ENCODE measurements at regions not wholly inside any gene's neighbourhood (a gene's known extent, or its start where the extent isn't known, plus 50 kb on each side); places are given as distances from the start of the nearest gene placed in this dataset.

GRCh38 chr16:62965831-62966230 lies 929.6 kb upstream of the CDH8 start:
- ATAC-seq = no peak

GRCh38 chr16:62963846-62964245 lies 927.6 kb upstream of the CDH8 start:
- H3K27ac Mint-ChIP-seq = no peak overlapping the region
- no peaks in the 10 kb centered on the region for H3K27me3 Mint-ChIP-seq
- no peak for DNase-seq
- H3K4me1 Mint-ChIP-seq = no peaks in the 10 kb centered on the region
- no peak overlapping the region for H3K4me3 Mint-ChIP-seq
- peaks cover 16 to 20% of the 10 kb centered on the region in 2 donors for H3K9me3 Mint-ChIP-seq
- ATAC-seq = no peak

More at GRCh38 chr16:62965831-62966230, 929.6 kb upstream of the CDH8 start:
- Mint-ChIP-seq H3K9me3 (peaks cover 9 to 12% of the 10 kb centered on the region in 2 donors), H3K27me3 (no peaks in the 10 kb centered on the region), H3K27ac (no peak overlapping the region), H3K4me1 (no peaks in the 10 kb centered on the region), H3K4me3 (no peak overlapping the region)
- no peak for DNase-seq

GRCh38 chr16:62955033-62955349 lies 918.8 kb upstream of the CDH8 start:
- ATAC-seq = no peak
- Mint-ChIP-seq H3K4me3 (no peak overlapping the region), H3K27me3 (no peaks in the 10 kb centered on the region), H3K4me1 (no peaks in the 10 kb centered on the region), H3K9me3 (peaks cover 12 to 13% of the 10 kb centered on the region in 2 donors), H3K27ac (no peak overlapping the region)
- DNase-seq = no peak

- no peak overlapping the region for H3K4me3 Mint-ChIP-seq
- ATAC-seq (no peak), DNase-seq (no peak)
- H3K4me1 Mint-ChIP-seq = no peaks in the 10 kb centered on the region
- peaks cover 7% of the 10 kb centered on the region in 2 donors for H3K9me3 Mint-ChIP-seq
- no peak overlapping the region for H3K27ac Mint-ChIP-seq
- H3K27me3 Mint-ChIP-seq = no peaks in the 10 kb centered on the region
Measured at GRCh38 chr16:62954144-62955032, 918.1 kb upstream of the CDH8 start.

GRCh38 chr16:62950351-62950750 lies 914.1 kb upstream of the CDH8 start:
- no peak for DNase-seq
- peaks cover 7 to 15% of the 10 kb centered on the region in 2 donors for H3K9me3 Mint-ChIP-seq
- ATAC-seq = no peak
- no peaks in the 10 kb centered on the region for H3K27me3 Mint-ChIP-seq
- H3K4me3 Mint-ChIP-seq = no peak overlapping the region
- no peak overlapping the region for H3K27ac Mint-ChIP-seq
- no peaks in the 10 kb centered on the region for H3K4me1 Mint-ChIP-seq

GRCh38 chr16:62940569-62940968 lies 904.3 kb upstream of the CDH8 start:
- no peak overlapping the region for H3K27ac Mint-ChIP-seq
- DNase-seq = no peak
- H3K4me3 Mint-ChIP-seq = no peak overlapping the region

GRCh38 chr16:62939687-62940086 lies 903.4 kb upstream of the CDH8 start:
- no peaks in the 10 kb centered on the region for H3K27me3 Mint-ChIP-seq
- H3K9me3 Mint-ChIP-seq = peaks cover 9 to 14% of the 10 kb centered on the region in 2 donors
- no peak for ATAC-seq
- no peaks in the 10 kb centered on the region for H3K4me1 Mint-ChIP-seq
- H3K27ac Mint-ChIP-seq = no peak overlapping the region
- H3K4me3 Mint-ChIP-seq = no peak overlapping the region
- DNase-seq = no peak

More at GRCh38 chr16:62940569-62940968, 904.3 kb upstream of the CDH8 start:
- ATAC-seq = no peak
- Mint-ChIP-seq H3K27me3 (no peaks in the 10 kb centered on the region), H3K9me3 (peaks cover 9 to 14% of the 10 kb centered on the region in 2 donors), H3K4me1 (no peaks in the 10 kb centered on the region)

- Mint-ChIP-seq H3K4me3 (no peak overlapping the region), H3K4me1 (no peaks in the 10 kb centered on the region), H3K9me3 (peaks cover 19 to 21% of the 10 kb centered on the region in 2 donors), H3K27ac (no peak overlapping the region), H3K27me3 (no peaks in the 10 kb centered on the region)
- DNase-seq (no peak), ATAC-seq (no peak)
Measured at GRCh38 chr16:62933929-62934328, 897.7 kb upstream of the CDH8 start.

GRCh38 chr16:62929593-62929992 lies 893.4 kb upstream of the CDH8 start:
- Mint-ChIP-seq H3K27me3 (no peaks in the 10 kb centered on the region), H3K4me3 (no peak overlapping the region), H3K27ac (no peak overlapping the region), H3K9me3 (peaks cover 21 to 23% of the 10 kb centered on the region in 2 donors), H3K4me1 (no peaks in the 10 kb centered on the region)
- ATAC-seq (no peak), DNase-seq (no peak)

- Mint-ChIP-seq H3K4me3 (no peak overlapping the region), H3K27me3 (no peaks in the 10 kb centered on the region), H3K9me3 (peaks cover 30 to 32% of the 10 kb centered on the region in 2 donors), H3K4me1 (no peaks in the 10 kb centered on the region), H3K27ac (no peak overlapping the region)
- DNase-seq (no peak), ATAC-seq (no peak)
Measured at GRCh38 chr16:62927122-62927521, 890.9 kb upstream of the CDH8 start.

GRCh38 chr16:62926121-62926801 lies 890.0 kb upstream of the CDH8 start:
- no peak overlapping the region for H3K4me3 Mint-ChIP-seq
- no peak overlapping the region for H3K27ac Mint-ChIP-seq
- ATAC-seq (no peak), DNase-seq (no peak)
- H3K27me3 Mint-ChIP-seq = no peaks in the 10 kb centered on the region
- H3K9me3 Mint-ChIP-seq = peaks cover 27 to 32% of the 10 kb centered on the region in 2 donors
- H3K4me1 Mint-ChIP-seq = no peaks in the 10 kb centered on the region

GRCh38 chr16:62921904-62922303 lies 885.7 kb upstream of the CDH8 start:
- Mint-ChIP-seq H3K9me3 (peaks cover 10 to 16% of the 10 kb centered on the region in 2 donors), H3K4me3 (no peak overlapping the region), H3K4me1 (no peaks in the 10 kb centered on the region), H3K27ac (no peak overlapping the region), H3K27me3 (no peaks in the 10 kb centered on the region)
- DNase-seq (no peak), ATAC-seq (no peak)

- Mint-ChIP-seq H3K27me3 (no peaks in the 10 kb centered on the region), H3K4me3 (no peak overlapping the region), H3K27ac (no peak overlapping the region), H3K4me1 (no peaks in the 10 kb centered on the region), H3K9me3 (peaks cover 13 to 18% of the 10 kb centered on the region in 2 donors)
- ATAC-seq (no peak), DNase-seq (no peak)
Measured at GRCh38 chr16:62913924-62914323, 877.7 kb upstream of the CDH8 start.

- Mint-ChIP-seq H3K4me3 (no peak overlapping the region), H3K9me3 (peaks cover 10 to 20% of the 10 kb centered on the region in 2 donors), H3K4me1 (no peaks in the 10 kb centered on the region), H3K27me3 (no peaks in the 10 kb centered on the region), H3K27ac (no peak overlapping the region)
- no peak for DNase-seq
- no peak for ATAC-seq
Measured at GRCh38 chr16:62913333-62913732, 877.1 kb upstream of the CDH8 start.

- no peaks in the 10 kb centered on the region for H3K4me1 Mint-ChIP-seq
- no peak for ATAC-seq
Measured at GRCh38 chr16:62909597-62909996, 873.4 kb upstream of the CDH8 start.

GRCh38 chr16:62907562-62907961 lies 871.3 kb upstream of the CDH8 start:
- ATAC-seq (no peak), DNase-seq (no peak)
- Mint-ChIP-seq H3K27ac (no peak overlapping the region), H3K27me3 (no peaks in the 10 kb centered on the region), H3K4me1 (no peaks in the 10 kb centered on the region), H3K4me3 (no peak overlapping the region), H3K9me3 (peaks cover 20 to 26% of the 10 kb centered on the region in 2 donors)

More at GRCh38 chr16:62909597-62909996, 873.4 kb upstream of the CDH8 start:
- DNase-seq = no peak
- Mint-ChIP-seq H3K9me3 (peaks cover 19 to 26% of the 10 kb centered on the region in 2 donors), H3K27me3 (no peaks in the 10 kb centered on the region), H3K4me3 (no peak overlapping the region), H3K27ac (no peak overlapping the region)

Measured in stimulated activated naive CD8-positive, alpha-beta T cell treated with anti-CD3 and anti-CD28 coated beads, Interleukin-15, amount 100 ng/mL, for 72 hours (primary cell).